Thoracic aorta (tissue), 2 donors: ENCODE measurements at regions not wholly inside any gene's neighbourhood (a gene's known extent, or its start where the extent isn't known, plus 50 kb on each side); places are given as distances from the start of the nearest gene placed in this dataset.

Experiments
- ATAC-seq: fragments of 150-250 bp; one replicate; pipeline ENCODE4 v1.8.0; 2017; ENCODE audit warnings: low read depth; ENCODE audit not compliant: insufficient number of reproducible peaks, low FRiP score
- DNase-seq: peaks from one replicate; pipeline ENCODE4 v3.0.0-alpha.2; 2020; ENCODE audit warnings: low spot score
- H3K27ac ChIP-seq, 2 donors: fragments of 200-600 bp; sonication (generic); 1 replicate in 1 of 2; 2 replicates in 1 of 2; pipeline ENCODE4 v1.5.1; 2016; ENCODE audit warnings: mild to moderate bottlenecking in 2 of 2, moderate library complexity in 2 of 2
- H3K27me3 ChIP-seq: fragments of 200-600 bp; sonication (generic); replicated peaks from 2 replicates; pipeline ENCODE4 v1.6.0; 2016; ENCODE audit warnings: mild to moderate bottlenecking; ENCODE audit not compliant: insufficient read depth
- H3K36me3 ChIP-seq: fragments of 200-600 bp; sonication (generic); one replicate; pipeline ENCODE4 v1.5.1; 2016
- H3K4me1 ChIP-seq, 2 donors: fragments of 200-600 bp; sonication (generic); 1 replicate in 1 of 2; 2 replicates in 1 of 2; pipeline versions ENCODE4 v1.5.1 to v1.6.0; 2016; ENCODE audit warnings: low read depth in 2 of 2, mild to moderate bottlenecking in 1 of 2; ENCODE audit not compliant: control insufficient read depth in 1 of 2
- H3K4me3 ChIP-seq: fragments of 200-600 bp; sonication (generic); 2 replicates; pipeline ENCODE4 v1.5.1; 2016; ENCODE audit warnings: mild to moderate bottlenecking
- H3K9me3 ChIP-seq: fragments of 200-600 bp; sonication (generic); 2 replicates; pipeline ENCODE4 v1.5.1; 2016
- TF ChIP-seq, protein P1 (sequence below): fragments of 200-600 bp; sonication (generic); IDR thresholded peaks from one replicate; pipeline ENCODE4 v1.5.1; 2019; ENCODE audit warnings: antibody characterized with exemption

DNA sequence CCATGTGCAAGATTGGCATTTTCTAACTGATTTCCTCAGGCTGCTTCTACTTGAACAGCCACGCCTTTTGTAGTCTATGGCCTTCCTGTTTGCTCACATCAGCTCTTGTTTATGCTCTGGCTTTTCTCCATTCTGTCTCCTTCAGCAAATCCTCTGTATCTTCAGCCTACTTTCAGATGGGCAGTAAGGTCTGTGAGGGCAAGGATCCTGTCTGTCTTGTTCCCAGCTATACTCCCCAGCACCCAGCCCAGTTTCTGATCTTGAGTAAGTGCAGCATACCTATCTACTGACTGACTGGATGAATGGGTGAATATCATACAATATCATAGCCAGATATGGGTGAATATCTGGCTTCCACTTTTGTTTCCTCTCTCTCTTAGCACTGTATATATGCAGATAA, 438.1 kb downstream of the LMO4 start:
- H3K36me3 ChIP-seq = no peaks in the 10 kb centered on the region
- no peaks in the 10 kb centered on the region for H3K4me1 ChIP-seq
- H3K27me3 ChIP-seq = no peaks in the 10 kb centered on the region
- ATAC-seq = no peak
- no peak overlapping the region for H3K27ac ChIP-seq
- H3K4me3 ChIP-seq = no peak overlapping the region
- H3K9me3 ChIP-seq = peaks cover 5% of the 10 kb centered on the region
- TF ChIP-seq, protein P1, sequence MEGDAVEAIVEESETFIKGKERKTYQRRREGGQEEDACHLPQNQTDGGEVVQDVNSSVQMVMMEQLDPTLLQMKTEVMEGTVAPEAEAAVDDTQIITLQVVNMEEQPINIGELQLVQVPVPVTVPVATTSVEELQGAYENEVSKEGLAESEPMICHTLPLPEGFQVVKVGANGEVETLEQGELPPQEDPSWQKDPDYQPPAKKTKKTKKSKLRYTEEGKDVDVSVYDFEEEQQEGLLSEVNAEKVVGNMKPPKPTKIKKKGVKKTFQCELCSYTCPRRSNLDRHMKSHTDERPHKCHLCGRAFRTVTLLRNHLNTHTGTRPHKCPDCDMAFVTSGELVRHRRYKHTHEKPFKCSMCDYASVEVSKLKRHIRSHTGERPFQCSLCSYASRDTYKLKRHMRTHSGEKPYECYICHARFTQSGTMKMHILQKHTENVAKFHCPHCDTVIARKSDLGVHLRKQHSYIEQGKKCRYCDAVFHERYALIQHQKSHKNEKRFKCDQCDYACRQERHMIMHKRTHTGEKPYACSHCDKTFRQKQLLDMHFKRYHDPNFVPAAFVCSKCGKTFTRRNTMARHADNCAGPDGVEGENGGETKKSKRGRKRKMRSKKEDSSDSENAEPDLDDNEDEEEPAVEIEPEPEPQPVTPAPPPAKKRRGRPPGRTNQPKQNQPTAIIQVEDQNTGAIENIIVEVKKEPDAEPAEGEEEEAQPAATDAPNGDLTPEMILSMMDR = no peak
- no peak for DNase-seq

DNA sequence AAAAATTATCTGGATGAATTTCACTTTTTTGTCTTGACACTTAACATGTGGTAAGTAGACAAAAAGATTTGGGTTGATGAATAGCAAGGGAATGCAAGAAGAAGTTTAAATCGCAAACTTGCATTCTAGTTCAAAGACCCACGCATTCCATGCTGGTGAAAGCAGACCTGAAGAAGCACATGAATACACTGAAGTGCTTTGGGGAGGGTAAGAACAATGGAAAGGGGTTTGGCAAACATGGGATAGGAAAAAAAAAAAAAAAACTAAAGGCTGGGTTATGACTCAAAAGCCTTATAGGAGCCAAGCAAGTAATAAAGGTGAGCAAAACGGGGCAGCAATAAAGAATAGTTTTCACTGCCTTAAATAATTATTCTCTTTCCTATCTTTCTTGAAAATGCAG, 450.2 kb downstream of the LMO4 start:
- TF ChIP-seq, protein P1 = no peak
- H3K27ac ChIP-seq = no peak overlapping the region
- no peaks in the 10 kb centered on the region for H3K36me3 ChIP-seq
- DNase-seq (no peak), ATAC-seq (no peak)
- peaks cover 3 to 20% of the 10 kb centered on the region in 2 donors for H3K4me1 ChIP-seq
- H3K27me3 ChIP-seq = no peaks in the 10 kb centered on the region
- H3K9me3 ChIP-seq = no peaks in the 10 kb centered on the region
- H3K4me3 ChIP-seq = no peak overlapping the region

GRCh38 chr1:87781554-87781953, 452.9 kb downstream of the LMO4 start:
- Histone ChIP-seq H3K36me3 (no peaks in the 10 kb centered on the region), H3K4me1 (peaks cover 3 to 20% of the 10 kb centered on the region in 2 donors), H3K27me3 (no peaks in the 10 kb centered on the region), H3K27ac (no peak overlapping the region), H3K9me3 (no peaks in the 10 kb centered on the region), H3K4me3 (no peak overlapping the region)
- ATAC-seq = no peak
- TF ChIP-seq, protein P1 = no peak
- DNase-seq = no peak

DNA sequence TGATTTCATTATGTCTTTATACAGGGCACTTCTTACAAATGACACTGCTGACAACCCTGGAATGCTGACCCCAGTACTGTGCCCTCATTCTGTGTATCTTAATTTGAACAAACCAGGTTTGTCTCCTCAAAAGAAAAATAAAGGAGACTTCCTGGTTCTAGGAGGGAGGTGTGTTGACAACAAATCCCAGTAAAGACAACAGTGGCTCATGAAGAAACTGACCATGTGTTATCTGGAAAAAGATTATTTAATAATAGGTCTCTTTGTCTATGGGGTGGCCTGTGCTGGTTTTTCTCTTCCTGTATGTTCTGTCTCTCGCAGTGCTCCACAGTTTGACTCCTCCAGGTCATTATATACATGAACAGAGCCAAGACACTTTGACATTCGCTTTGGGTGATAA, 454.6 kb downstream of the LMO4 start:
- H3K36me3 ChIP-seq = no peaks in the 10 kb centered on the region
- TF ChIP-seq, protein P1 = no peak
- no peaks in the 10 kb centered on the region for H3K27me3 ChIP-seq
- no peak overlapping the region for H3K4me3 ChIP-seq
- DNase-seq (no peak), ATAC-seq (no peak)
- H3K4me1 ChIP-seq = peaks cover 3 to 20% of the 10 kb centered on the region in 2 donors
- no peaks in the 10 kb centered on the region for H3K9me3 ChIP-seq
- H3K27ac ChIP-seq = no peak overlapping the region

- Histone ChIP-seq H3K27ac (no peak overlapping the region), H3K4me3 (no peak overlapping the region), H3K36me3 (no peaks in the 10 kb centered on the region), H3K4me1 (peaks cover 3 to 20% of the 10 kb centered on the region in 2 donors), H3K27me3 (no peaks in the 10 kb centered on the region), H3K9me3 (no peaks in the 10 kb centered on the region)
- DNase-seq = no peak
- TF ChIP-seq, protein P1 = no peak
- no peak for ATAC-seq
Observed at GRCh38 chr1:87785386-87785785, 456.7 kb downstream of the LMO4 start.
